T-helper 1 cell treated with Interleukin-12 subunit alpha and Interleukin-12 subunit beta and Interleukin-4 antibody, amounts not matched to agents 30 μg/mL and 1 μg/mL, for 36 hours (primary cell): ENCODE measurements at regions not wholly inside any gene's neighbourhood (a gene's known extent, or its start where the extent isn't known, plus 50 kb on each side); places are given as distances from the start of the nearest gene placed in this dataset.
"Not testable (repeated sequence)": the region's sequence is repeated elsewhere in the genome, so short reads cannot be mapped to it uniquely, and the experiment has no call there.

Experiments used
- H3K27ac Mint-ChIP-seq: one replicate; pipeline ENCODE4 v1.8.0; 2021; ENCODE audit warnings: mild to moderate bottlenecking, mixed read lengths
- H3K27me3 Mint-ChIP-seq: one replicate; pipeline ENCODE4 v1.8.0; 2021; ENCODE audit warnings: low read depth, mixed read lengths
- H3K36me3 Mint-ChIP-seq: one replicate; pipeline ENCODE4 v1.8.0; 2021; ENCODE audit warnings: low read depth, mixed read lengths
- H3K4me1 Mint-ChIP-seq: one replicate; pipeline ENCODE4 v1.8.0; 2021; ENCODE audit warnings: low read depth, mixed read lengths
- H3K4me3 Mint-ChIP-seq: one replicate; pipeline ENCODE4 v1.8.0; 2021; ENCODE audit warnings: mild to moderate bottlenecking, moderate library complexity, mixed read lengths
- H3K9me3 Mint-ChIP-seq: one replicate; pipeline ENCODE4 v1.8.0; 2021; ENCODE audit warnings: mixed read lengths

GRCh38 chr2:12004713-12005112, 258.3 kb downstream of the LPIN1 start:
- peaks cover 74% of the 10 kb centered on the region for H3K27me3 Mint-ChIP-seq
- no peaks in the 10 kb centered on the region for H3K36me3 Mint-ChIP-seq
- H3K4me3 Mint-ChIP-seq, result no peak overlapping the region
- peaks cover 10% of the 10 kb centered on the region for H3K4me1 Mint-ChIP-seq
- H3K9me3 Mint-ChIP-seq, result peaks cover 4% of the 10 kb centered on the region
- no peak overlapping the region for H3K27ac Mint-ChIP-seq

- Mint-ChIP-seq H3K4me1 (peaks cover 10% of the 10 kb centered on the region), H3K4me3 (no peak overlapping the region), H3K36me3 (no peaks in the 10 kb centered on the region), H3K9me3 (no peaks in the 10 kb centered on the region), H3K27me3 (peaks cover 75% of the 10 kb centered on the region), H3K27ac (no peak overlapping the region)
Observed at GRCh38 chr2:12005886-12006681, 259.7 kb downstream of the LPIN1 start.

DNA sequence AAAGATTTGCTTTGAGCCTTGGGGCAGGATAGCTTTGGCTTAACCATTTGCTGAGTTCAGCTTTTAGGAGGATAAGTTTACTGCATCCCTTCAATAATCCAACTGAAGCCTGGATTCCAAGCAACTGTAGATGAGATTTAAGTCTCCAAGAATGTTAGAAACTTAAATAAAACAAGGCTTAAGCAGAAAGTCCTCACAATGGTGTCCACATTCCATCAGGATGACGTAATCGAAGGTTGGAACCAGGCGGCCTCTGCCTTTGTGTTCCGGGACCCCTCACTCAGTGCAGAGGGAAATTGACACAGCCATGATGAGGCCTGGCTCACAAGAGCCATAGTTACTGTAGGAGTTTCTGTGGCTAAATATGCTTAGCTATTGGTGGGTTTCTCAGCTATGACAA, 260.4 kb downstream of the LPIN1 start:
- Mint-ChIP-seq H3K4me1 (peaks cover 10% of the 10 kb centered on the region), H3K36me3 (no peaks in the 10 kb centered on the region), H3K9me3 (no peaks in the 10 kb centered on the region), H3K4me3 (no peak overlapping the region), H3K27me3 (peaks cover 77% of the 10 kb centered on the region), H3K27ac (no peak overlapping the region)

- H3K36me3 Mint-ChIP-seq, result no peaks in the 10 kb centered on the region
- no peak overlapping the region for H3K4me3 Mint-ChIP-seq
- H3K27ac Mint-ChIP-seq, result no peak overlapping the region
- H3K9me3 Mint-ChIP-seq, result no peaks in the 10 kb centered on the region
- H3K4me1 Mint-ChIP-seq, result peaks cover 10% of the 10 kb centered on the region
- peaks cover 77% of the 10 kb centered on the region for H3K27me3 Mint-ChIP-seq
Observed at GRCh38 chr2:12007282-12007681, 260.9 kb downstream of the LPIN1 start.

- Mint-ChIP-seq H3K4me1 (peaks cover 10% of the 10 kb centered on the region), H3K4me3 (no peak overlapping the region), H3K9me3 (peaks cover 3% of the 10 kb centered on the region), H3K36me3 (no peaks in the 10 kb centered on the region), H3K27ac (no peak overlapping the region), H3K27me3 (peaks cover 75% of the 10 kb centered on the region)
Observed at GRCh38 chr2:12008425-12009061, 262.1 kb downstream of the LPIN1 start.

DNA sequence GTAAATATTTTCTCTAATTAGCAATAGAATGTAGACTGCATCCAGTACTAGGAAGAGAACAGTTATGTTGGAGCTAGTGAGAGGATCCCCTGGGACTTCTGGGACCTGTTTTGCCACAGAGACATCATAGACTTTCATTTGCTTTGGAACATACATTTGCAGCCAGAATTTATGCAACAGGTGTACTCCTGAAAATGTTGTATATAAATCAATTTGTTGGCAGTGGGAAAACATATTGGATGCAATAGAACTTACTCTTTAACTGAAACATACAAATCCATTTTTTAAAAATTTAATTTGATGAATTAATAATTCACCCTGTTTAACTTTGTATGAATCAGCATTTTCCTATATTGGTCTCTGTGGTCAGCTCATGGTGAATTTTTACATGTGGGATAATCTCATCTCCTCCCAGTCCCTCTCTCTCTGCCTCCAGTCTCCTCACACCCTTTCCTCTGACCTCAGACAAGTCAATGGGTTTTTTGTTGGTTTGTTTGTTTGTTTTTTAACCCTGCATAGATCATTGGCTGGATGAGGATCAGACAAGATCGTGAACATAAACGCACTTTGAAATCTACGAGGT, 263.0 kb downstream of the LPIN1 start:
- Mint-ChIP-seq H3K27ac (no peak overlapping the region), H3K4me1 (peaks cover 10% of the 10 kb centered on the region), H3K36me3 (no peaks in the 10 kb centered on the region), H3K9me3 (peaks cover 5% of the 10 kb centered on the region), H3K27me3 (peaks cover 71% of the 10 kb centered on the region), H3K4me3 (no peak overlapping the region)

DNA sequence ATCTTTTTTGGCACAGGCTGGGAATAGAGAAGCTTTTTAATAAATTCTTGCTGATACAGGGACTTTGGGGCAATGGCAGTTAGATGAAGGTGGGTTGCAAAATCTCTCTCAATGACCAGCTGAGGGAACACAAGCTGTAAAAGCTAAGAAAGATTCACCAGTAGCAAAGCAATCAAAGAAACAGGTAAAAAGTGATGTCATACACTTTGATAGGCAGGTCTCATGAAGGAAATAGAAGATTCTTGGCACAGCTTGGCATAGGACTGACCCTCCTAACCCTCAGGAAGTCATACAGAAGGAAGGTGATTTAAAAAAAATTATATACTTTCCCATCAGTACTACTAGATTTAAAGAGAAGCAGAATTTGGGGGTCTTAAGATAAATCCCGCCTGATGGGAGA, 263.6 kb downstream of the LPIN1 start:
- Mint-ChIP-seq H3K4me3 (no peak overlapping the region), H3K9me3 (peaks cover 5% of the 10 kb centered on the region), H3K36me3 (no peaks in the 10 kb centered on the region), H3K27me3 (peaks cover 64% of the 10 kb centered on the region), H3K4me1 (peaks cover 10% of the 10 kb centered on the region), H3K27ac (no peak overlapping the region)

- Mint-ChIP-seq H3K9me3 (peaks cover 5% of the 10 kb centered on the region), H3K27ac (no peak overlapping the region), H3K27me3 (peaks cover 60% of the 10 kb centered on the region), H3K4me3 (no peak overlapping the region), H3K4me1 (peaks cover 5% of the 10 kb centered on the region), H3K36me3 (no peaks in the 10 kb centered on the region)
Observed at GRCh38 chr2:12010779-12011178, 264.3 kb downstream of the LPIN1 start.

GRCh38 chr2:12014088-12014960, 267.9 kb downstream of the LPIN1 start:
- Mint-ChIP-seq H3K27me3 (peaks cover 59% of the 10 kb centered on the region), H3K4me3 (no peak overlapping the region), H3K36me3 (no peaks in the 10 kb centered on the region), H3K4me1 (no peaks in the 10 kb centered on the region), H3K9me3 (peaks cover 17% of the 10 kb centered on the region), H3K27ac (no peak overlapping the region)

GRCh38 chr2:12017499-12018157, 271.2 kb downstream of the LPIN1 start:
- H3K27me3 Mint-ChIP-seq, result peaks cover 26% of the 10 kb centered on the region
- H3K4me3 Mint-ChIP-seq, result no peak overlapping the region
- peaks cover 43% of the 10 kb centered on the region for H3K9me3 Mint-ChIP-seq
- no peak overlapping the region for H3K27ac Mint-ChIP-seq
- H3K36me3 Mint-ChIP-seq, result no peaks in the 10 kb centered on the region
- H3K4me1 Mint-ChIP-seq, result no peaks in the 10 kb centered on the region

- not testable (repeated sequence) for H3K4me3 Mint-ChIP-seq
Observed at GRCh38 chr2:12018726-12019125, 272.3 kb downstream of the LPIN1 start.

GRCh38 chr2:12020833-12021469, 274.5 kb downstream of the LPIN1 start:
- Mint-ChIP-seq H3K4me3 (no peak overlapping the region), H3K36me3 (no peaks in the 10 kb centered on the region), H3K27ac (no peak overlapping the region), H3K4me1 (no peaks in the 10 kb centered on the region), H3K27me3 (peaks cover 26% of the 10 kb centered on the region), H3K9me3 (peaks cover 47% of the 10 kb centered on the region)

More at GRCh38 chr2:12018726-12019125, 272.3 kb downstream of the LPIN1 start:
- not testable (repeated sequence) for H3K4me1 Mint-ChIP-seq, H3K36me3 Mint-ChIP-seq, H3K27ac Mint-ChIP-seq
- Mint-ChIP-seq H3K27me3 (peaks cover 21% of the 10 kb centered on the region), H3K9me3 (peaks cover 44% of the 10 kb centered on the region)

- H3K36me3 Mint-ChIP-seq, H3K27ac Mint-ChIP-seq, H3K4me3 Mint-ChIP-seq, H3K4me1 Mint-ChIP-seq: not testable (repeated sequence)
- H3K9me3 Mint-ChIP-seq, result peaks cover 34% of the 10 kb centered on the region
- peaks cover 17% of the 10 kb centered on the region for H3K27me3 Mint-ChIP-seq
Observed at GRCh38 chr2:12024197-12024907, 277.9 kb downstream of the LPIN1 start.
